ENCODE measurements at regions not wholly inside any gene's neighbourhood (a gene's known extent, or its start where the extent isn't known, plus 50 kb on each side); places are given as distances from the start of the nearest gene placed in this dataset.
"Not testable (repeated sequence)": the region's sequence is repeated elsewhere in the genome, so short reads cannot be mapped to it uniquely, and the experiment has no call there.

DNA sequence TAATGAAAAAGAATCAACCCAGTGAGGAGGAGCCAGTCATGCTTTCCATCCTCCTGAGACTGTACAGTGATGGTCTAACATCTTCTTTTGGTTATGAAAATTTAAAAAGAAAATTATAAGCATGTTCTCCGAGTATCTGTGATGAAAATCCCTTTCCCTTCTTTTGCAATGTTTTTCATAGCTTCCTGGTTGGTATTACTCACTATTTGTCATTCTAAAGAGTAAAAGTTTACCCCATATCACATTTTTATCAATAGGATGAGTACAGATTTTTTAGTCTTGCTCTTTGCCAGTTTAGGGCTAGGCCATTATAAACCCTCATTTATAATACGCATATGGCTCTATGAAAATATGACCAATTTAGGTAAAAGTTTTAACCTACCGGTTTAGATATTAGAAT, 564.1 kb downstream of the SUCLG1 start:
- Histone ChIP-seq H3F3A (ENCODE audit: insufficient read depth, low read length) (no peaks in the 10 kb centered on the region), H3K36me3 (replicated peaks; ENCODE audit: insufficient read depth, low read length) (no peaks in the 10 kb centered on the region), H3K4me2 (ENCODE audit: low read depth, low read length) (no peak overlapping the region), H4K20me1 (ENCODE audit: insufficient read depth, low read length) (no peaks in the 10 kb centered on the region), H3K27me3 (replicated peaks; ENCODE audit: insufficient read depth, low read length) (no peaks in the 10 kb centered on the region), H2AFZ (ENCODE audit: low read length) (no peak overlapping the region), H3K9me3 (replicated peaks; ENCODE audit: insufficient read depth, low read length) (no peaks in the 10 kb centered on the region), H3K79me2 (ENCODE audit: low read length) (no peaks in the 10 kb centered on the region), H3K4me3 (ENCODE audit: low read length) (no peak overlapping the region), H3K9ac (ENCODE audit: low read length) (no peak overlapping the region), H3K27ac (ENCODE audit: low read length) (no peak overlapping the region), H3K9me2 (replicated peaks; ENCODE audit: insufficient read depth, low read length) (no peaks in the 10 kb centered on the region), H3K4me1 (ENCODE audit: low read length) (no peaks in the 10 kb centered on the region)
- no peak for DNase-seq
- TF ChIP-seq EZH2 (optimal IDR thresholded peaks at IDR 0.05; ENCODE audit: low read depth, low read length) (no peak), EZH2phosphoT487 (IDR thresholded peaks at IDR 0.05; ENCODE audit: low read length) (no peak)
- TF ChIP-seq, protein P1, sequence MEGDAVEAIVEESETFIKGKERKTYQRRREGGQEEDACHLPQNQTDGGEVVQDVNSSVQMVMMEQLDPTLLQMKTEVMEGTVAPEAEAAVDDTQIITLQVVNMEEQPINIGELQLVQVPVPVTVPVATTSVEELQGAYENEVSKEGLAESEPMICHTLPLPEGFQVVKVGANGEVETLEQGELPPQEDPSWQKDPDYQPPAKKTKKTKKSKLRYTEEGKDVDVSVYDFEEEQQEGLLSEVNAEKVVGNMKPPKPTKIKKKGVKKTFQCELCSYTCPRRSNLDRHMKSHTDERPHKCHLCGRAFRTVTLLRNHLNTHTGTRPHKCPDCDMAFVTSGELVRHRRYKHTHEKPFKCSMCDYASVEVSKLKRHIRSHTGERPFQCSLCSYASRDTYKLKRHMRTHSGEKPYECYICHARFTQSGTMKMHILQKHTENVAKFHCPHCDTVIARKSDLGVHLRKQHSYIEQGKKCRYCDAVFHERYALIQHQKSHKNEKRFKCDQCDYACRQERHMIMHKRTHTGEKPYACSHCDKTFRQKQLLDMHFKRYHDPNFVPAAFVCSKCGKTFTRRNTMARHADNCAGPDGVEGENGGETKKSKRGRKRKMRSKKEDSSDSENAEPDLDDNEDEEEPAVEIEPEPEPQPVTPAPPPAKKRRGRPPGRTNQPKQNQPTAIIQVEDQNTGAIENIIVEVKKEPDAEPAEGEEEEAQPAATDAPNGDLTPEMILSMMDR (IDR thresholded peaks at IDR 0.05; ENCODE audit: low read length): no peak

DNA sequence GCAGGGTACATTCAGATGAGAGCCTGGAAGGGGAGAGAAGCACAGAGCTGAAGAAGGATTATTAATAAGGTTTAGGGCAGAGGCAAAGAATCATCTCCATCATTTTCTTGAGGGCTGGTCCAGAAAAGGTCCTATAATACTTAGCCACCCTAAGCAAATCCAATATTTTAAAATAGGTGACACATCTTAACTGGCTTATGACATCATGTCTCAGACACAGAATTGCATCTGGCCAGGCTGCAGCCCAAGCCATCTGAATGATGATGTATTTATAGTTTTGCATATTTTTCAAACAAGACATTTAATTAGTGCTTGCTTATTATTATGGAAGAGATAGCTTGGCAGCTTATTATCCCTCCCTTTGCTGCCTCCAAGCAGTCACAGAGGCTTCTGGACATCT, 571.3 kb downstream of the SUCLG1 start:
- H3K36me3 ChIP-seq (replicated peaks; ENCODE audit: insufficient read depth, low read length): no peaks in the 10 kb centered on the region
- no peak overlapping the region for H3K4me2 ChIP-seq (ENCODE audit: low read depth, low read length)
- no peak overlapping the region for H3K4me3 ChIP-seq (ENCODE audit: low read length)

DNA sequence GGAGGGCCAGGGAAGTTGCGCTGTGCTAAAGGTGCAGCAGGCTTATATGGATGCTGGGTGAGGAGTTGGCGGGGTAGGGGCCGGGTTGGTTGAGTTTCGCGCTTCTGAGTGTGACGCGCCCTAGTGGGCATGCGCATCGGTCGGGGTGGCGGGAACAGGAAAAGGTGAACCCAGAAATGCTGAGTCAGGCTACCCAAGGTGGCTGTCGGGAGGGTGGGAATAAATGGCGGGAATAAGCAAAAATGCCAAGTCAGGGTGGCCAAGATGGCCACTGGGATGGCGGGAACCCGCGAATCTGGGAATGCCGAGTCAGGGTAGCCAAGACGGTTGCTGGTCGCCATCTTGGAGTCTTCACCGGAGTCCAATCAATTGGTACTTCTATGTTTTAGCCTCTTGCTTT, 580.0 kb downstream of the SUCLG1 start:
- H3K79me2 ChIP-seq (ENCODE audit: low read length): no peaks in the 10 kb centered on the region
- no peak for DNase-seq
- no peak for TF ChIP-seq EZH2 (optimal IDR thresholded peaks at IDR 0.05; ENCODE audit: low read depth, low read length)
- TF ChIP-seq EZH2phosphoT487 (IDR thresholded peaks at IDR 0.05; ENCODE audit: low read length): no peak
- TF ChIP-seq, protein P1 (IDR thresholded peaks at IDR 0.05; ENCODE audit: low read length): no peak
- no peak overlapping the region for H3K9ac ChIP-seq (ENCODE audit: low read length)
- H3F3A ChIP-seq (ENCODE audit: insufficient read depth, low read length): no peaks in the 10 kb centered on the region
- H3K4me2 ChIP-seq (ENCODE audit: low read depth, low read length): no peak overlapping the region
- no peaks in the 10 kb centered on the region for H3K27me3 ChIP-seq (replicated peaks; ENCODE audit: insufficient read depth, low read length)
- no peaks in the 10 kb centered on the region for H3K4me1 ChIP-seq (ENCODE audit: low read length)
- no peak overlapping the region for H2AFZ ChIP-seq (ENCODE audit: low read length)
- 0 out of 2 replicates have a peak, but pooled peaks cover 2% of the 10 kb centered on the region for H3K9me3 ChIP-seq (replicated peaks; ENCODE audit: insufficient read depth, low read length)
- H3K36me3 ChIP-seq (replicated peaks; ENCODE audit: insufficient read depth, low read length): no peaks in the 10 kb centered on the region
- no peaks in the 10 kb centered on the region for H4K20me1 ChIP-seq (ENCODE audit: insufficient read depth, low read length)
- H3K4me3 ChIP-seq (ENCODE audit: low read length): no peak overlapping the region
- no peaks in the 10 kb centered on the region for H3K9me2 ChIP-seq (replicated peaks; ENCODE audit: insufficient read depth, low read length)
- no peak overlapping the region for H3K27ac ChIP-seq (ENCODE audit: low read length)

More for the DNA sequence above, 571.3 kb downstream of the SUCLG1 start:
- no peak overlapping the region for H2AFZ ChIP-seq (ENCODE audit: low read length)
- H3K9ac ChIP-seq (ENCODE audit: low read length): no peak overlapping the region
- no peaks in the 10 kb centered on the region for H3K9me2 ChIP-seq (replicated peaks; ENCODE audit: insufficient read depth, low read length)
- H3K27me3 ChIP-seq (replicated peaks; ENCODE audit: insufficient read depth, low read length): no peaks in the 10 kb centered on the region
- no peaks in the 10 kb centered on the region for H3K79me2 ChIP-seq (ENCODE audit: low read length)
- no peaks in the 10 kb centered on the region for H3K9me3 ChIP-seq (replicated peaks; ENCODE audit: insufficient read depth, low read length)
- H3K4me1 ChIP-seq (ENCODE audit: low read length): no peaks in the 10 kb centered on the region
- TF ChIP-seq, protein P1 (IDR thresholded peaks at IDR 0.05; ENCODE audit: low read length): no peak
- TF ChIP-seq EZH2 (optimal IDR thresholded peaks at IDR 0.05; ENCODE audit: low read depth, low read length) (no peak), EZH2phosphoT487 (IDR thresholded peaks at IDR 0.05; ENCODE audit: low read length) (no peak)
- no peak overlapping the region for H3K27ac ChIP-seq (ENCODE audit: low read length)
- DNase-seq: no peak
- no peaks in the 10 kb centered on the region for H4K20me1 ChIP-seq (ENCODE audit: insufficient read depth, low read length)
- no peaks in the 10 kb centered on the region for H3F3A ChIP-seq (ENCODE audit: insufficient read depth, low read length)

DNA sequence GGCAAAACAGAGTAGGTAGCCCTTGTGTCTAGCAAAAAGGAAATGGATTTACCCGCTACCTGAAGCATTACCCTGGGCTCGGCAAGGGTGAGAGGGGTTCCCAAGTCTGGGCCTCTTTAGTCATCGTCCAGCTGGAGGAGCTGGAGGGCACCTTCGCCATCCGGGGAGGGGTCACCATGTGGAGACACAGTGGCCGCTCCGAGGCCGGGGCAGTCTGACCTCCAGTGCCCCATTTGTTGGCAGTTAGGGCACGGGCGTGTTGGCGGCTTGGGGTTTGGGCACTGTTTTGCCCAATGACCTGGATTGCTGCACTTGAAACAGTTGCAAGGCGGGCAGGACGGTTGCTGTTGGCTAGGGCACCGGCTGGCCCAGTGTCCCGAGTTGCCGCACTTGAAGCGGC, 581.8 kb downstream of the SUCLG1 start:
- H3K4me1 ChIP-seq (ENCODE audit: low read length); H3F3A ChIP-seq (ENCODE audit: insufficient read depth, low read length); H3K27me3 ChIP-seq (replicated peaks; ENCODE audit: insufficient read depth, low read length); H3K27ac ChIP-seq (ENCODE audit: low read length); DNase-seq; H4K20me1 ChIP-seq (ENCODE audit: insufficient read depth, low read length); H3K9me3 ChIP-seq (replicated peaks; ENCODE audit: insufficient read depth, low read length); H3K9me2 ChIP-seq (replicated peaks; ENCODE audit: insufficient read depth, low read length); H3K79me2 ChIP-seq (ENCODE audit: low read length); H3K9ac ChIP-seq (ENCODE audit: low read length); H3K4me2 ChIP-seq (ENCODE audit: low read depth, low read length); H3K36me3 ChIP-seq (replicated peaks; ENCODE audit: insufficient read depth, low read length); H2AFZ ChIP-seq (ENCODE audit: low read length); H3K4me3 ChIP-seq (ENCODE audit: low read length): not testable (repeated sequence)
